Kidney epithelial cell (primary cell): ENCODE measurements at regions not wholly inside any gene's neighbourhood (a gene's known extent, or its start where the extent isn't known, plus 50 kb on each side); places are given as distances from the start of the nearest gene placed in this dataset.

Source experiments
- DNase-seq: peaks from one replicate; pipeline ENCODE4 v3.0.0-alpha.2; 2010; ENCODE audit warnings: low read depth
- H3K27me3 ChIP-seq: 2 replicates; pipeline ENCODE4 v1.6.0; 2011; ENCODE audit warnings: low read length; ENCODE audit not compliant: control insufficient read depth, insufficient read depth
- H3K36me3 ChIP-seq: 2 replicates; pipeline ENCODE4 v1.5.1; 2011; ENCODE audit warnings: low read length; ENCODE audit not compliant: control insufficient read depth, insufficient read depth
- H3K4me3 ChIP-seq: 2 replicates; pipeline ENCODE4 v1.5.1; 2011; ENCODE audit warnings: low read depth, mild to moderate bottlenecking, control low read depth, low read length
- TF ChIP-seq, protein P1 (sequence below): IDR thresholded peaks from 2 replicates; pipeline ENCODE4 v1.5.1; 2011; ENCODE audit warnings: mild to moderate bottlenecking, moderate library complexity, low read length, control low read depth, inconsistent platforms; ENCODE audit not compliant: insufficient read depth, poor library complexity, severe bottlenecking

- H3K36me3 ChIP-seq = no peaks in the 10 kb centered on the region
- no peak for DNase-seq
- H3K4me3 ChIP-seq = no peak overlapping the region
- TF ChIP-seq, protein P1, sequence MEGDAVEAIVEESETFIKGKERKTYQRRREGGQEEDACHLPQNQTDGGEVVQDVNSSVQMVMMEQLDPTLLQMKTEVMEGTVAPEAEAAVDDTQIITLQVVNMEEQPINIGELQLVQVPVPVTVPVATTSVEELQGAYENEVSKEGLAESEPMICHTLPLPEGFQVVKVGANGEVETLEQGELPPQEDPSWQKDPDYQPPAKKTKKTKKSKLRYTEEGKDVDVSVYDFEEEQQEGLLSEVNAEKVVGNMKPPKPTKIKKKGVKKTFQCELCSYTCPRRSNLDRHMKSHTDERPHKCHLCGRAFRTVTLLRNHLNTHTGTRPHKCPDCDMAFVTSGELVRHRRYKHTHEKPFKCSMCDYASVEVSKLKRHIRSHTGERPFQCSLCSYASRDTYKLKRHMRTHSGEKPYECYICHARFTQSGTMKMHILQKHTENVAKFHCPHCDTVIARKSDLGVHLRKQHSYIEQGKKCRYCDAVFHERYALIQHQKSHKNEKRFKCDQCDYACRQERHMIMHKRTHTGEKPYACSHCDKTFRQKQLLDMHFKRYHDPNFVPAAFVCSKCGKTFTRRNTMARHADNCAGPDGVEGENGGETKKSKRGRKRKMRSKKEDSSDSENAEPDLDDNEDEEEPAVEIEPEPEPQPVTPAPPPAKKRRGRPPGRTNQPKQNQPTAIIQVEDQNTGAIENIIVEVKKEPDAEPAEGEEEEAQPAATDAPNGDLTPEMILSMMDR = no peak
- no peaks in the 10 kb centered on the region for H3K27me3 ChIP-seq
Observed at GRCh38 chr2:146764301-146764700, 1080.5 kb upstream of the ACVR2A start.

DNA sequence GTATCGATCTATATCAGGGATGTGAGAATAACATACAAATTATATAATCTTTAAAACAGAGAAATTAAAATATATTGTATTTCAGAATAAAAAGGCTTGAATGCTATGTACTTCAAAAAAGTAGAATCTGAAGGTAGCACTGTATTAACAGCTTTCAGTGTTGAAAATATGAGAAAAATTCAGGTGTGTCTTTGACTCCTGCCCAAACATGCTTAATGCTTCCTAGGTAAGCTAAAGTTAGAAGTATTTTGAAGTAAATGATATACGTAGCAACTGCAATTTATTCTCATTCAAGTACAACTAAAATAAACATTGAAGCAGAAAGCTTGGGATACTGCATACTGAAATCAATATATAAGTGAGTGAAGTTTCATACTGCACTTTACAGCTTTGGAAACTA, 1082.0 kb upstream of the ACVR2A start:
- TF ChIP-seq, protein P1 = no peak
- Histone ChIP-seq H3K27me3 (no peaks in the 10 kb centered on the region), H3K36me3 (no peaks in the 10 kb centered on the region), H3K4me3 (no peak overlapping the region)
- DNase-seq = no peak

DNA sequence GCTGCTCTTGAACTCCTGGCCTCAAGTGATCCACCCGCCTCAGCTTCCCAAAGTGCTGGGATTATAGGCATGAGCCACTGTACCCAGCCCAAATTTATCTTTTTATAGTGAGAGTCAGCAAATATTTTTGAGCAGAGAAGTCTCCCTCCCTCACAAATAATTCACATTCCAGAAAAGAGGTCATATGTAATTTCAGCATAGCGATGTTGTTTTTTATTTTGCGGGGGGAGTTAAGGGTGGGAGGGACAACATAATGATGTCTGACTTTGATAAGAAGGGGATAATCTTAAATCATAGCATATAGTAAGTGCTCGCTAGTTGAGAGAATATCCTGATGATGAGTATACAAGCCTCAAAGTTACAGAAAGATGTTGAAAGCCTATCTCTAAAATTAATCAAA, 1090.2 kb upstream of the ACVR2A start:
- H3K4me3 ChIP-seq = no peak overlapping the region
- TF ChIP-seq, protein P1 = no peak
- no peak for DNase-seq
- H3K36me3 ChIP-seq = no peaks in the 10 kb centered on the region
- H3K27me3 ChIP-seq = no peaks in the 10 kb centered on the region

DNA sequence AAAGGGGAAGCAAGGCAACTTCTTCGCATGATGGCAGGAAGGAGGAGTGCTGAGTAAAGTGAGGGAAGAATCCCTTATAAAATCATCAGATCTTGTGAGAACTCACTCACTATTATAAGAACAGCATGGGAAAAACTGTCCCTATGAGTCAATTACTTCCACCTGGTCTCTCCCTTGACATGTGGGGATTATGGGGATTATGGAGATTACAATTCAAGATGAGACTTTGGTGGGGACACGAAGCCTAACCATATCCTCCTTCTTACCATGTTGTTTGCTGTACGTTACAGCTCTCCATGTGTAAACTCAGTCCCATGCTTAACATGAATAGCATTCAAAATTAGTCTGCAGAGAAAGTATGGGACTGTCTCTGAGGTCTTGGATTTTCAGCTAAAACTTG, 1096.8 kb upstream of the ACVR2A start:
- no peaks in the 10 kb centered on the region for H3K36me3 ChIP-seq
- no peak overlapping the region for H3K4me3 ChIP-seq
- TF ChIP-seq, protein P1 = no peak
- no peak for DNase-seq
- H3K27me3 ChIP-seq = no peaks in the 10 kb centered on the region

GRCh38 chr2:146741260-146741659, 1103.6 kb upstream of the ACVR2A start:
- DNase-seq = no peak
- TF ChIP-seq, protein P1 = no peak
- Histone ChIP-seq H3K4me3 (no peak overlapping the region), H3K36me3 (no peaks in the 10 kb centered on the region), H3K27me3 (no peaks in the 10 kb centered on the region)

- Histone ChIP-seq H3K27me3 (no peaks in the 10 kb centered on the region), H3K4me3 (no peak overlapping the region), H3K36me3 (no peaks in the 10 kb centered on the region)
- DNase-seq = no peak
- TF ChIP-seq, protein P1 = no peak
Observed at GRCh38 chr2:146734821-146735190, 1110.0 kb upstream of the ACVR2A start.
